ENCODE measurements at regions not wholly inside any gene's neighbourhood (a gene's known extent, or its start where the extent isn't known, plus 50 kb on each side); places are given as distances from the start of the nearest gene placed in this dataset.

- no peak for TF ChIP-seq CTCF (conservative IDR thresholded peaks at IDR 0.05; ENCODE audit: low read depth, low read length)
- DNase-seq (ENCODE audit: low read depth): no peak
- no peak overlapping the region for H3K4me3 ChIP-seq (ENCODE audit: low read depth, low read length)
These were observed 162.2 kb upstream of the STK32A start for GRCh38 chr5:147072622-147073021.

GRCh38 chr5:147073098-147073497, 161.7 kb upstream of the STK32A start:
- no peak overlapping the region for H3K4me3 ChIP-seq (ENCODE audit: low read depth, low read length)
- TF ChIP-seq CTCF (conservative IDR thresholded peaks at IDR 0.05; ENCODE audit: low read depth, low read length): no peak
- DNase-seq (ENCODE audit: low read depth): no peak

GRCh38 chr5:147075187-147075586, 159.6 kb upstream of the STK32A start:
- DNase-seq (ENCODE audit: low read depth): no peak
- TF ChIP-seq CTCF (conservative IDR thresholded peaks at IDR 0.05; ENCODE audit: low read depth, low read length): no peak
- no peak overlapping the region for H3K4me3 ChIP-seq (ENCODE audit: low read depth, low read length)

GRCh38 chr5:147080391-147080790, 154.4 kb upstream of the STK32A start:
- DNase-seq (ENCODE audit: low read depth): no peak
- H3K4me3 ChIP-seq (ENCODE audit: low read depth, low read length): no peak overlapping the region
- TF ChIP-seq CTCF (conservative IDR thresholded peaks at IDR 0.05; ENCODE audit: low read depth, low read length): no peak

GRCh38 chr5:147081311-147081764, 153.5 kb upstream of the STK32A start:
- no peak for TF ChIP-seq CTCF (conservative IDR thresholded peaks at IDR 0.05; ENCODE audit: low read depth, low read length)
- H3K4me3 ChIP-seq (ENCODE audit: low read depth, low read length): no peak overlapping the region
- DNase-seq (ENCODE audit: low read depth): no peak

GRCh38 chr5:147084702-147085101, 150.1 kb upstream of the STK32A start:
- no peak overlapping the region for H3K4me3 ChIP-seq (ENCODE audit: low read depth, low read length)
- no peak for TF ChIP-seq CTCF (conservative IDR thresholded peaks at IDR 0.05; ENCODE audit: low read depth, low read length)
- DNase-seq (ENCODE audit: low read depth): no peak

GRCh38 chr5:147085409-147085808, 149.4 kb upstream of the STK32A start:
- no peak overlapping the region for H3K4me3 ChIP-seq (ENCODE audit: low read depth, low read length)
- TF ChIP-seq CTCF (conservative IDR thresholded peaks at IDR 0.05; ENCODE audit: low read depth, low read length): no peak
- no peak for DNase-seq (ENCODE audit: low read depth)

Measured in epithelial cell of proximal tubule (primary cell).